SK-N-DZ (cell line): ENCODE measurements at regions not wholly inside any gene's neighbourhood (a gene's known extent, or its start where the extent isn't known, plus 50 kb on each side); places are given as distances from the start of the nearest gene placed in this dataset.

Source experiments
- DNase-seq: peaks from one replicate; pipeline ENCODE4 v3.0.0-alpha.2; 2015; ENCODE audit warnings: low spot score

DNA sequence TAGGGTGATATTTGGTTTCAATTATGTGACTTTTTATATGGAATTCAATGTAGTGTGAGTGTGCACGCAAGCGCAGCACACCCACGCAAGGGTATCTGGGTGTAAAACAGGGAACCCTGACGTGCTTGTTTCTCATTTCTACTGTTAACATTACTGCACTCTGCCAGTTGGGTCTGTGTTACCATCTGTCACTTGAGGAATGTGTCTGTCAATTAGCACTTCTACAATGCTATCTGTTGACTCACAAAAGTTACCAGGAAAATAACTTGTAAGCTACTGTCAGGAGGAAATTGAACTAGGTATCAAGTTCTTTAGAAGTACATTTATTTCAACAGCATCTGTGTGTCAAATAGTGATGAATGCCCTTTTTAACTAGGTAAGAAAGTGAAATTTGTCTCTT, 695.5 kb upstream of the LRFN5 start:
- DNase-seq, result no peak

DNA sequence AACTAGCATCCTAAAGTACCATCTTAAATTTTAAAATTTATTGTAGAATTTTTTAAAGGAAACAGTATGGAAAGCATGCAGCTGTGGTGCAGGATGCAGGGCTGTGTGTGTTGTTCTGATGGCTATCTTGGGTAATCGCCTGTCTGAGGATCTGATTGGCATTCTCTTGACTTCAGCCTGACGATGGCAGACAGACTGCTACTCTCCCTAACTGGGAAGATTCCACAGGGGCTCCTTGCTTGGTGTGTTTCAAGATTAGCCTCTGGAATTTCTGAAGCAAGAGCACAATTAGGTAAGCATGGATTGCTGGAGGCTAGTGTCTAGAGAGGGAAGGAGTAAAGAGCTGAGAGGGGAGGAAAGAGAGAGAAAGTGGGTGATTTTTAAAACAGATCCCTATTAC, 696.8 kb upstream of the LRFN5 start:
- DNase-seq, result peak; percentile 39

DNA sequence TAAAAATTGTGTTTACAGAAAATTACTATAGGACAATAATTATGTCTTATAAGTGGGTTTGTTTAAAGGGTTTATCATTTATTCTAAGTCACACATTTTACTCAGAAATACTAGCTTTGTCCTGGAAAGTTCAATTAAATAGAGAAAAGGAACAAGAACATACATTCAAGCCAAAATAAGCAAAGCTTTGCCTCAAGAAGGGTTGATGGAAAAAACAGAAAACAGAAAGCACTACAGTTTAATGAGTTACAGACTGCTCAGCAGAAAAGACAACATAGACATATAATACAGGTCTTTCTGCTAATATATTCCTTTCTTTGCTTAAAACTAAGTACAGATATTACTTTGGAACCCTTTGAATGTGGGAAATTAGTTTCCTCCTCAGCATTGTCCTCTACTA, 703.0 kb upstream of the LRFN5 start:
- DNase-seq, result no peak

DNA sequence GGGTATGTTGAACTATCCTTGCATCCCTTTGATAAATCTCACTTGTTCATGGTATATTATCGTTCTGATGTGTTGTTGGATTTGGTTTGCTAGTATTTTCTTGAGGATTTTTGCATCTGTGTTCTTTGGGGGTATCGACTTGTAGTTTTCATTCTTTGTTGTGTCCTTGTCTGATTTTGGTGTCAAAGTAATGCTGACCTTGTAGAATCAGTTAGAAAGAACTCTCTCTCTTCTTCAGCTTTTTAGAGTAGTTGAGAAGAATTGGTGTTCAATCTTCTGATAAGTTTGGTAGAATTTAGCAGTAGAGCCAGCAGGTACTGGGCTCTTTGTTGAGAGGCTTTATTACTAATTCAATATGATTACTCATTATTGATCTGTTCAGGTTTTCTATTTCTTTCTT, 707.2 kb upstream of the LRFN5 start:
- DNase-seq, result no peak

DNA sequence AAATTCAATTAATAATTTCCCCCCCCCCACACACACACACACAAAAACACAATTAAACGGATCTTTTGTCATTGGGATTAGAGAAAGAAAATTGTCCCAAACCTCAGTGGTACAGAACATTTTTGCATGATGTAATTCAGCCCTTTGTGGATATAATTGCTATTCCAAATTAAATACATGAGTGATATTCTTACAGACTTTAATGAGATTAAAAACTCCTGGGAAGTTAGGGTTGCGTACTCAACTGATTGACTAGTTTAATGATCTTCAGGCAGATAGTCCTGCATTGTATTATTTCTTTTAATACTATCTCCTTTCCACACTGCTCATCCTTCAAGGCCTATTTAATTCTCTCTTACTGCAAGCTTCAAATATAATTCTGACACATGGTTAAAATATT, 711.8 kb upstream of the LRFN5 start:
- no peak for DNase-seq

DNA sequence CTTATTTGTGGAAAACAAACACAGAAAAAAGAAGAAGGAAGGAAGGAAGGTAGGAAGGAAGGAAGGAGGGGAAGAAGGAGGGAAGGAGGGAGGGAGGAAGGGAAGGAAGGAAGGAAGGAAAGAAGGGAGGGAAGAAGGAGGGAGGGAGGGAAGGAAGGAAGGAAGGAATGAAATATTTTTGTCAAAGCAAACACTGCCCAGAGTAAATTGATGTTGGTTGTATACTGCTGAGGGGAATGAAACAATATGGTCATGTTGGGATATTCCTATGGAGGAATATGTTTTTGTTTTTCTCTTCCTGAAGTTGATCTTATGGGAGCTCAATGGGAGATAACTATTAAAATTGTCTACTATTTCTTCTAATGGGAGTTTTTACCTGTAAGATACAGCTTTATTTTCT, 717.5 kb upstream of the LRFN5 start:
- no peak for DNase-seq

DNA sequence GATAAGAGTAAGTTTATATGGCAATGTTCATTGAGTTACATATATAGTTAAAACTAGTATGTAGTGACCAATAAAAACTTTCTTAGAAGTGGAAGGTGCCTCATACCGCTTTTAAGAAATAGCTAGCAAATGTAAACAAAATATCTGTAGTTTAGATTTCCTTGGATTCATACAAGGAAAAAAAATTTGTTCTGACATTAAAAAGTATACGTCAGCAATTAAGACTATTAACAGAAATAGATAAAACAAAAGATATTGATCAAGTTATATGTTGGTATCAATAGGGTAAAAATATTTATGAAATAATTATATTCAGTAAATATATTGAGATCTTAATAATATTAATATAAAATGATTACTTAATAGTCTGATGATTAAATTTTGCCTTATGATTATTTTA, 718.8 kb upstream of the LRFN5 start:
- no peak for DNase-seq

DNA sequence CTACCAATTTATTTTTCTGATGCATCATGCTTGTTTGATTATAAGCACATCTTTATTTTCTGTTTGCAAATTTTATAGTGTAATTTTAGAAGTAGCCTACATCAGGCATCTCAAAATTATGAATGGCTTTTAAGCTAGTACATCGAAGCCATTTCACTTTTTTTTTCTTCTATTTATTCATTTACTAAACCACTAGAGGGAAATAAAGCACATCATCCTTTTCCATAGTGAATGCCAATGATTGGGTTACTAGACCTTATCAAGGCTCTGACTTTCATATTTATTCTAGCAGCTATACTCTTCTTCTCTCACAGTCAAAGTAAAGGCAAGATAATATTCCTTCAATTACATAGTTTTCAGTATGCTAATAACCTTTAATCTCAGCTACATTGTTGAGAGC, 736.4 kb upstream of the LRFN5 start:
- DNase-seq, result no peak

DNA sequence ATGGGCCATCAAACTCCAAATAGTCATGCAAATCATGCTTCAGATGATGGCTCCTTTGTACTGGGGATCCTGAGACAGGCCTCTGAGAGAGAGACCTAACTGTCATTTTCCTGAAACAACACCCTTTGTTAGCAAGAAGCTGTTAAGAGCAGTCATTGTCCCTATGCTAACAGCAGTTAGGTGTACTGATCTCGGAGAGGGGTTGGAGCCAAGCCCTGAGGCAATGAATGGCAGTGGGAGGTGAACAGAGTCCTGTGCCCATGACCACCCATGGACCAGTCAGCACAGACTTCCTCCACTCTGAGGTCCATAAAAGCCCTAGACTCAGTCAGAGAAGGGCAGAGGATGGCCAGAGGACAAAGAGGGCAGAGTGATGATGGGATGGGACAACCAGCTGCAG, 747.6 kb upstream of the LRFN5 start:
- no peak for DNase-seq

DNA sequence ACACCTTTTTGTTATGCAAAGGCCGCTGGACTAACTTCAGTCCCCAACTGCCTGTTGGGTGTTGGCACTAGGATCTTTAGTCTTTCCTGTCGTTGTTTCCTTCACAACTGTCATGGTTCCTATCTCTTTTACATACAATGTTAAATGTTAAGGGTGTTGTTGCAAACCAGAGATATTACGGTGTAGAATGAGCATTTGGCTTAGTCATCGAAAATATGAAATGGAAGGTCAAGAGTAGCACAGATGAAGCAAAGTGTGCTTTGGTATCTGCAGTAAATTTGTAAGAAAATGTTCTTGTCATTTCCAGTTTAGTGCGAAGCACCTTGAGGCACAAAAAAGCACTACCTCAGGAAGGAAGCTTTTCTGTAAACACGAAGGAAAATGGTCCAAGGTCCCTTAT, 751.3 kb upstream of the LRFN5 start:
- DNase-seq, result no peak

DNA sequence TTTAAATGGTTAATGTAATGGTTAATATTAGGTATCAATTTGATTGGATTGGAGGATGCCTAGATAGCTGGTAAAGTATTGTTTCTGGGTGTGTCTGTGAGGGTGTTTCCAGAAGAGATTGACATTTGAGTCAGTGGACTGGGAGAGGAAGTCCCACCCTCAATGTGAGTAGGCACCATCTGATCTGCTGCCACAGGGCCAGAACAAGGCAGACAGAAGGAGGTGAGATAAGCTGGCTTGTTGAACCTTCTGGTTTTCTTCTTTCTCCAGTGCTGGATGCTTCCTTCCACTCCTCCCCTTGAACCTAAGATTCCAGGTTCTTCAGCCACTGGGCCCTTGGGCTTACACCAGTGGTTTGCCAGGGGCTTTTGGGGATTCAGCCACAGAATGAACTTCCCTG, 756.5 kb upstream of the LRFN5 start:
- DNase-seq, result no peak

DNA sequence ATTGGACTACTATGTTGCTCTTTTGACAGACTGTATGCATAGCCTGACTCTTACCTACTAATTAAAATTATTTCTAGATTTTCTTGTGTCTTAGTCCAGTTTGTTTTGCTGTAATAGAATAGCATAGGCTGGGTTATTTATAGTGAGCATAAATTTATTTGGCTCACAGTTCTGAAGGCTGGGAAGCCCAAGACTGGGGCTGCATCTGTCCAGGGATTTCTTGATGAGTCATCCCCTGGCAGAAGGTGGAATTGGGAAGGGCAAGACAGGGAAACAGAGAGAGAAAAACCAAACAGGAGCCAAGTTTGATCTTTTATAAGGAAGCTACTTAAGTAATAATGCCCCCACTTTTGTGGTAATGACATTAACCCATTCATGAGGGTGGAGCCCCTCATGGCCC, 759.2 kb upstream of the LRFN5 start:
- no peak for DNase-seq

DNA sequence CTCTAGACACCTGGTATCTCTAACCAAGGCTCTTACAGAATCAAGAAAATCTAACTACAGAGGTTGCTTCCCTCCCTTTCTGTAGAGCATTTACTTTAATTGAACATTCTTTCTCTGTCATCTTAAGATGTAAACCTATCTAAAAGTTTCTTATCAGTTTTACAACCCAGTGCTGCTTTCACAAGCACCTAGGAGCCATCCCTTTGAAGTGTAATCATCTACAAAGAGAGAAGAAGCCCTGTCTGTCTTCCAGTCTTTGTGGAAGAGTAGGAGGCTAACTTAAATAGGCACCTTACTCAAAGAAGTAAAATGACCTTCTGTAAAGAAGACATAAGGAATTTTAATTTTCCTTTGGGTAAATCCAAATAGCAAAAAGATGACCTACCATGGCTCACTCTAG, 763.9 kb upstream of the LRFN5 start:
- DNase-seq, result no peak

DNA sequence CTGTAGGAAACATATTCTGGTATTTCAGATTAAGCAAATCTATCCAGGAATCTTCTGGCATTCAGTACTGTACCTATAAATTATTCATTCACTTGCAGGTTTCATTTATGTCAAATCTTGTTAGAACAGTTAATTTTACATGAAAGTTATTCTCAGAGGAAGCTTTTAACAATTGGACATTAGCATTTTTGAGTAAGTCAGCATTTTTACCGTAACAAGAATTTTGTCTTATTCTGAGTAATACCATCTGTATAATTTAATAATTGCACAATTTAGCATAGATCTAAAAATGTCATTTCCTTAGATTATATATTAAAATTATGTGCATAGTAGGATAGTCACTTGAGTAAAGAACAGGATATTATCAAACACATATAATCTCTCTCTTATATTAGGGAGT, 764.8 kb upstream of the LRFN5 start:
- no peak for DNase-seq

DNA sequence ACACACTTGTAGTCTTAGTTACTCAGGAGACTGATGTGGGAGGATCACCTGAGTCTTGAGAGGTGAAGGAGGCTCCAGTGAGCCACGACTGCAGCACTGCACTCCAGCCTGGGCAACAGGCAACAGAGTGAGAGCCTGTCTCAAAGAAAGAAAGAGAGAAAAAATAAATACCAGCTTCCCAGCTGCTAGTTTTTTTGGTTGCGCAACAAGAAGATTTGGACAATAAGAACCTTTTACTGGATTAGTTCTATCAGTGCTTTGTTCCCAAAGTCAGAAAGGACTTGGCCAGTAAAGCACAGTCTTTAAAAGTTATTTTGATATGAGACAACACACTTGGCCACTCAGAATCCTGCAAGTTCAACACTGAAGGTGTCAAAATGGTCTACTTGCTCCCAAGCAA, 768.1 kb upstream of the LRFN5 start:
- no peak for DNase-seq

DNA sequence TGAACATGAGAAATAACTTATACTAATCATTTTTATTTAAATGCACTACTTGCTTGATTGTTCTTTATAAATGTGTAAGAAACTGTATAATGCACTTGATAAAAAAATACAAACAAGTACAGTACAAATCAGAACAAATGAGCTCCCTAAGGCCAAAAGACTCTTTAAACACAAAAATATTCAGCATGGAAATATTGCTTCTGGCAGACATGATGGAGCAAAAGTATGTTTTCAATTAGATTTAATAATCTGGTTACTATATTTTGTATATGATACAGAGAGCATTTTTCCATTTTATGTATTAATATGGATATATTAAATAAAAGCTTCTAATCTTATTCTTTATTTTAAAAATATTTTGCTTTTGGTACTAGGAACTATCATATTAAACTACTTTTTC, 800.2 kb upstream of the LRFN5 start:
- DNase-seq, result no peak

DNA sequence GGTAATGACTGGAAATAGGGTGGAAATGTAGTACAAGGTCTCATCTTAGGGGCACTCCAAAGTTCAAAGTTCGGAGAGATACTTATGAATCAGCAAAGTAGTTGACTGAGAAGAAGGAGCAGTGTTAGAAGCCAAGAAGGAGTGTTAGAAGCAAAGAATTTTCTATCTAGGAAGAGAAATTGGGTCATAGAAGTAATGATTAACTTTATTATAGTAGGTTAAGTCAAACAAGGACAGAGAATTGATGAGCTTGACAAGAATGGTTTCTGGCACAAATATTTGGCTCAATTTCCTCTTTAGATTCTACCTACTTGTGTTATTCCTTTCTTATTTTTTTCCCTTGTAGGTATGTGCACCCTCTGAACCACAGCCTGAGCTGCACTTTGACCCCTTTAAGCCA, 810.5 kb upstream of the LRFN5 start:
- no peak for DNase-seq

DNA sequence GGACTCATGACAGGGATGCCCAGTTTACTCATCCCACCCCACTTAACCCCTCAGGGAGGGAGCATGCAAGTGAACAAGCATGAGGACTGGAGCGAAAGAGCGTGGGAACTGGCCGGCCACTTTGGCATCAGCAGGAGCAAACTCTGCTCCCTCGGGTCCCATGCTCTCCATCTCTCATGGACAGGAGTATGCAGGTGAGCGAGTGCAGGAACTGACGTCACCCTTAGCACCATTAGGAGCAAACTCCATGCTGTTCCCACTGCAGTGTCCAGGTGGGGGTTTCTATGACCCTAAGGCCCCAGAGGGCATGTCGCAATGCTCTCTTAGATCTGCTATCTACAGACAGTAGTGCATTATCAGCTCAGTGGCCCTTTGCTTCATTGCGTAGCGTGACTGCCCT, 821.8 kb upstream of the LRFN5 start:
- no peak for DNase-seq

DNA sequence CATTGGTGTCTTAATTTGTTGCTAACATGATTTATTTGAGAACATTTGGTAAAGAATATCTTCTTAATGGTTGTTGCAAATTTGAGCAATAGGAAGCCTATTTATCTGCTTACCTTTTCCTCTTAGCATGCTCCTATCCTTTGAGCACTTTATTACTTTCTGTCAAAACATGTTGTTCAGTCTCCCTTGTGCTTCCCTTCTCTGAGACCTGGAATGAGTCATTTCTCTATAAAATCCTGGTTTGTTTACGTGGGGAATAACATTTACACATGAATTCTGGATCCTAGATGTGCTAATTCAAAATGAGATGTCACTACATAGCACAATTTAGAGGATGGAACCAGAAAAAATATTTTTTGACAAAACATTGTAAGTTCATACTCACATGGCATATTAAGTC, 844.0 kb upstream of the LRFN5 start:
- no peak for DNase-seq

DNA sequence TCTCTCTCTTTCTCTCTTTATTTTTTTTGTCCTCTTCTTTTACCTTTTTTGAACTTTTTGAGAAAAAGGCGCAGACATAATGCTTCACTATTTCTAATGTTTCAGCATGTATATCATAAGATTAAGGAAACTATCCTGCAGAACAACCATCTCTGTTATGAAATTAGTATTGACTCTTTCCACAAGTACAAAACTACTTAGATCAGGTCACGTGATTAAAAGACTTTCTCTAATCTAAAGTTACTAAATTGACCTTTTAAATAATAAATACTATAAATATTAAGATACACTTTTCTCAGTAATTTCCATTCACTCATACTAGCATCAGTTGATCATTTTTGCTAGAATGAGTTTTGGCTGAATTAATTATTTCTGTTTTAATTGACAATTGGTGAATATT, 844.5 kb upstream of the LRFN5 start:
- DNase-seq, result no peak

DNA sequence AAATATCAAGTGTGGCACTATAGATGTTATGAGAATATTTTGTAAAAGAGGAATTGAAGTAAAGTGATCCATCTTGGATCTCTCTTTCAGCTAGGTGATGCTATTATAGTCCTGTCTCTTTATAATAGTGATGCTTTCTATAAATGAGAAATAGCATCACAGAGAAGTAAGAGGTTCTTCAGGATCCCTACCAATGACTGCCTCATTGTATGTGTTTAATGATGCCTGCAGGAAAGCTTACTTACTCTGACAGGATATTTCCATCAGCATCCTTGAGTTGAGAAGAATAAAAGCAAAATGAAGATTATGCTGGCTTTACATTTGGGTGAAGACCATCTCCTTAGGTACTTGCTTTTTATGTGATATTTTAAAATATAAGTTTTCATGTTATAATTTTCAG, 846.0 kb upstream of the LRFN5 start:
- no peak for DNase-seq

DNA sequence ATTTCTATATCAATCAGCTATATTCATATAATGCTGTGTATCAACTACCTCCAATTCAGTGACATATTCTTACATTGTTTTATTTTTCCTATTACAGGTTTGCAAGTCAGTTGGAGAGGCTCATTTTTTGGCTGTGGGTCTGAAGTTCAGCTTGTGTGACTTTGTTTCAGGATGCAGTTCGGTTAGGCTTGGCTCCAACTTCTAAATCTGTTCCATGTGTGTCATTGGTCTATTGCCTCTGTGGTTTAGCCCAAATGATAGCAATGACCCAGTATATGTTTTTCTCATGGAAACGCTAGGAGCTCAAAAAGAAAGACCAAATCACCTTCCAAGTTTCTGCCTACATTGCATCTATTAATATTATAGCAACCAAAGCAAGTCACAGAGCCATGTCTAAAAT, 848.6 kb upstream of the LRFN5 start:
- no peak for DNase-seq

DNA sequence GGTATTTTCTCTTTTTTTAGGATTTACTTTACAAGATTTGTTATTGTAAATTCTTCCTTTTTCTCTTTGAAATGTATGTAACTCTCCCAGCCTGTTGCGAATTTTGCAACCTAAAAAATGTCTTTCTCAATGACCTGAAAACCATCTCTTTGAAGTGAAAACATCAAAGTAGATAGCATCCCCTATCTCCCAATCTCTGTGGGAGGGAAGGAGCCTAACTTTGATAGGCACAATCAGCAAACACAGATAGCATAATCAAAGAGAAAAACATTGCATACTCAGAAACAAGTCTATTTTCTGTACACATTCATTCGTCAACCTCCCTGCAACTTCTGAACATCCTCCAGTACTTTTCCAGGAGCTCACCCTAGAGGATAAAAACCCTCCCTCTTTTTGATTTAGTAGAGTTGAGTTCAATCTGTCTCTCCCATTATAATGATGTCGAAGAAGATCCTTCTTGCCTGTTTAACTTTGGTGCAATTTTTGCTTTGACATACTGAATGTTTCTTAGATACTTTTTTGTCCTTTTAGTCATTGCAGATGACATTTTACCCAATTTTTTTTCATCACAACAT, 849.2 kb upstream of the LRFN5 start:
- DNase-seq, result no peak

DNA sequence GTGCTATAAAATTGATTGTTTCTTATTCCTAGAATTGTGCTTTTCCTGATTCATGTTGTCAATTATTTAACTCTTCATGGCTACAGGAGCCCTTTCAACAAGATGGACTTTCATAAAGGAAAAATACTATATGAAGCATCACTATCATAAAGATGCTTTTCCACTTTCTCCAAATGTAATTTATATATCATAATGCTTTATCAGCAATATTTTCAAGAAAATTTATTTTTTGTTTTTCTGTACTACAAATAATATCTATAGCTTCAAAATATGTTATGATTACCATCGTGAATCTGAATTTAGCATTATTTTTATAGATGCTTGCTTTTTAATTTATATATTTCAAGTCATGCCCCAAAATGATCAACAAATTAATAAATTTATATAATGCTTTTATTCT, 873.5 kb upstream of the LRFN5 start:
- DNase-seq, result no peak

DNA sequence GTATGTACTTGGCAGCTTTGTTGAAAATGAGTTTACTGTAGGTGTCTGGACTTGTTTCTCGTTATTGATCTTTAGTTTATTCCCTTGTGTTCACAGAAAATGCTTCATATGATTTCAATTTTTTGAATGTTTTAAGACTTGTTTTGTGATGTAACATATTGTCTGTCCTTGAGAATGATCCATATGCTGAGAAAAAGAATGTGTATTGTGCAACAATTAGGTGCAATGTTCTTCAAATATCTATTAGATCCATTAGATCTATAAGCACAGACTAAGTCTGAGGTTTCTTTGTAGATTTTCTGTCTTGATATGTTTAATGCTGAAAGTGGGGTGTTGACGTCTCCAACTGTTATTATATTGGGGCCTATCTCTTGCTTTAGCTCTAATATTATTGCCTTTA, 879.6 kb upstream of the LRFN5 start:
- no peak for DNase-seq
